Brain microvascular endothelial cell (primary cell): ENCODE measurements at regions not wholly inside any gene's neighbourhood (a gene's known extent, or its start where the extent isn't known, plus 50 kb on each side); places are given as distances from the start of the nearest gene placed in this dataset.
A peak's percentile ranks its signal among the peaks of the same experiment; 100 is the strongest.

Experiments
- DNase-seq: peaks from one replicate; pipeline ENCODE4 v3.0.0-alpha.2; 2020
- H3K27ac ChIP-seq: fragments of 250-450 bp; sonication (Bioruptor Pico); 2 replicates; pipeline ENCODE4 v1.5.1; 2020; ENCODE audit warnings: mild to moderate bottlenecking, moderate library complexity
- H3K27me3 ChIP-seq: fragments of 250-450 bp; sonication (Bioruptor Pico); replicated peaks from 2 replicates; pipeline ENCODE4 v1.5.1; 2020; ENCODE audit warnings: mild to moderate bottlenecking
- H3K36me3 ChIP-seq: fragments of 250-450 bp; sonication (Bioruptor Pico); replicated peaks from 2 replicates; pipeline ENCODE4 v1.5.1; 2020; ENCODE audit warnings: mild to moderate bottlenecking
- H3K4me3 ChIP-seq: 2 replicates; pipeline ENCODE4 v1.5.1; 2011; ENCODE audit warnings: low read depth, mild to moderate bottlenecking, control low read depth, low read length, moderate library complexity
- in situ Hi-C: cut with HindIII; loops from 2 replicates; pipeline ENCODE4 v1.10.0; 2017; ENCODE audit warnings: low sequenced_read_pairs, low pct_ligation_motif_present
- TF ChIP-seq, protein P1 (sequence below): IDR thresholded peaks from 2 replicates; pipeline ENCODE4 v1.5.1; 2011; ENCODE audit warnings: low read depth, mild to moderate bottlenecking, moderate library complexity, low read length, control low read depth, inconsistent platforms; ENCODE audit errors: missing control alignments

DNA sequence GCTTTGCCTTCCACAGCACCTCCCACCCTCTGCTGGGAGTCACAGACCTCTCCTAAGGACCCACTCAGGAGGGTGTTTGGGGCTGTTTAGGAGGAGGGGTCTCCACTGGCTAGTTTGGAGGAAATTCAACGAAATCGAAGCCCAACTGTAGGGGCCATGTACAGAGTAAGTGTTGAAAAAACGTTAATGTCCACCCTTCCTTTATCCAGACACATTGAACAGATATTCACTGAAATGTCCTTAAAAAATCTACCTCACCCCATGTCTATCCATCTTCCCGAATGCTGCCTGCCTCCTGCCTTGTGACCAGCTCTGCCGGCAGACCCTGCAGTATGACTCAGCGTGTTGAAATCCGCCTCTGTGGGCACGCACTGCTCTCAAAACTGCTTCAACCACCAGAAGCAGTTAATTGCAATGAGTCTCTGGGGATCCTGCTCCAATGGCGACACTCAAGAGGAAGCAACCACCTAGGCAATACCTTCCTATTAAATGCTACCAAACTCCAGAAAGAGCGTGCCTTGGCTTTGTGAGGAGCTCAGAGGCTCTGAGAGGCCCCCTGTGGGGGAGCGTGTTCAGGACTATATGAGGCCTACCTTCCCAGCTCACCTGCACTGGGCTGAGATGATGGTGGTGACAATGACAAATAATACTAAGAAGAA is 61.4 kb upstream of the RTN4 start:
- peak overlapping the region; percentile 81 for H3K27ac ChIP-seq
- TF ChIP-seq, protein P1, sequence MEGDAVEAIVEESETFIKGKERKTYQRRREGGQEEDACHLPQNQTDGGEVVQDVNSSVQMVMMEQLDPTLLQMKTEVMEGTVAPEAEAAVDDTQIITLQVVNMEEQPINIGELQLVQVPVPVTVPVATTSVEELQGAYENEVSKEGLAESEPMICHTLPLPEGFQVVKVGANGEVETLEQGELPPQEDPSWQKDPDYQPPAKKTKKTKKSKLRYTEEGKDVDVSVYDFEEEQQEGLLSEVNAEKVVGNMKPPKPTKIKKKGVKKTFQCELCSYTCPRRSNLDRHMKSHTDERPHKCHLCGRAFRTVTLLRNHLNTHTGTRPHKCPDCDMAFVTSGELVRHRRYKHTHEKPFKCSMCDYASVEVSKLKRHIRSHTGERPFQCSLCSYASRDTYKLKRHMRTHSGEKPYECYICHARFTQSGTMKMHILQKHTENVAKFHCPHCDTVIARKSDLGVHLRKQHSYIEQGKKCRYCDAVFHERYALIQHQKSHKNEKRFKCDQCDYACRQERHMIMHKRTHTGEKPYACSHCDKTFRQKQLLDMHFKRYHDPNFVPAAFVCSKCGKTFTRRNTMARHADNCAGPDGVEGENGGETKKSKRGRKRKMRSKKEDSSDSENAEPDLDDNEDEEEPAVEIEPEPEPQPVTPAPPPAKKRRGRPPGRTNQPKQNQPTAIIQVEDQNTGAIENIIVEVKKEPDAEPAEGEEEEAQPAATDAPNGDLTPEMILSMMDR, result no peak
- no peaks in the 10 kb centered on the region for H3K27me3 ChIP-seq
- no peaks in the 10 kb centered on the region for H3K36me3 ChIP-seq
- H3K4me3 ChIP-seq, result no peak overlapping the region
- in situ Hi-C loops, result no loop called here
- peak; percentile 94 for DNase-seq

DNA sequence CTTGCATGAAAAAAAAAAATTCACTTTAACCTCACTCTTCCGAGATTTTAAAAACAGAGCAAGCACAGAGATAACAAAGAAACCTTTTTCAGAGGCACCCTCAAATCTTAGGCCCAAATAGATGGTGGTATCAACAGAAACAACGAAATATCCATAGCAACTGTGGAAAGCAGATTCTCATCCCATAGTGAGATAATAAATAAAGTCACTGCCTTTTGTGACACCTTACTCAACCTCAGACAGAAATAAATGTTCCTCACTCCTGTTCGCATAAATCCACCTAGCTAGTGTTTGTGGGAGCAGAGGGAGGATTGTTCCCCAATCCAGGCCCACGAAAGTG is 60.9 kb upstream of the RTN4 start:
- Histone ChIP-seq H3K36me3 (no peaks in the 10 kb centered on the region), H3K27me3 (no peaks in the 10 kb centered on the region), H3K4me3 (no peak overlapping the region), H3K27ac (peak overlapping the region; percentile 81)
- no peak for DNase-seq
- in situ Hi-C loops, result no loop called here
- TF ChIP-seq, protein P1, result no peak

DNA sequence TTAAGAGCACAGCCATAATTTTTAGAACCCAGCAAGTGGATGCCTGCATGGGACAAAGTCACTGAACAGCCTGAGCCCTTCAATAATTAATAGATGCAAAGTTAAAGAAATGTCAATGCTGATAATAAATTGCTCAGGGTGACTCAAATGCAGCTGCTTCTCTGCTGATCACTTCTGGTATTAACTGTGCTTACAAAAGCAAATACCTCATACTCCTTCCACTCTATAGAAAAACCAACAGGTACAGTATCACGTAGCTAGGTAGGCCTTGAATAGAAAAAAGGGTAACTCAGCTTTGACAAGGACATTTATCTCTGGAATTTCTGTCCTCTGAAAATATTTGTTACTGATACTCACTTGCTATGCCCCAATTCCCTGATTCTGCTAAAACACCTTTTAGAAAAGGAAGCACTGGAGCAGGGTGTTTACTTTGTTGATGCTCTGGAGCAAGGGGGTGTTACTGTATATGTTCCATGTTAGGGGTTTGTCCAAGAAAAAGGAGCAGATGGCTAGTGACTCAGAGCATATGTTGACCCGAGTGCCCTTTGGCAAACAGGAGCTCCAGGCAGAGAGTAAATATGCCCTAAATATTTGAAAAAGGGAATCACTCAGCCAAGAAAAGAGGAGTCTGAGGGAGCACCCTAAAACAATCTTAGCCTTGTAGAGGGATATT is 59.1 kb upstream of the RTN4 start:
- Histone ChIP-seq H3K27me3 (no peaks in the 10 kb centered on the region), H3K27ac (peak overlapping the region; percentile 63), H3K4me3 (no peak overlapping the region), H3K36me3 (no peaks in the 10 kb centered on the region)
- peak; percentile 62 for DNase-seq
- in situ Hi-C loops, result no loop called here
- TF ChIP-seq, protein P1, result no peak

DNA sequence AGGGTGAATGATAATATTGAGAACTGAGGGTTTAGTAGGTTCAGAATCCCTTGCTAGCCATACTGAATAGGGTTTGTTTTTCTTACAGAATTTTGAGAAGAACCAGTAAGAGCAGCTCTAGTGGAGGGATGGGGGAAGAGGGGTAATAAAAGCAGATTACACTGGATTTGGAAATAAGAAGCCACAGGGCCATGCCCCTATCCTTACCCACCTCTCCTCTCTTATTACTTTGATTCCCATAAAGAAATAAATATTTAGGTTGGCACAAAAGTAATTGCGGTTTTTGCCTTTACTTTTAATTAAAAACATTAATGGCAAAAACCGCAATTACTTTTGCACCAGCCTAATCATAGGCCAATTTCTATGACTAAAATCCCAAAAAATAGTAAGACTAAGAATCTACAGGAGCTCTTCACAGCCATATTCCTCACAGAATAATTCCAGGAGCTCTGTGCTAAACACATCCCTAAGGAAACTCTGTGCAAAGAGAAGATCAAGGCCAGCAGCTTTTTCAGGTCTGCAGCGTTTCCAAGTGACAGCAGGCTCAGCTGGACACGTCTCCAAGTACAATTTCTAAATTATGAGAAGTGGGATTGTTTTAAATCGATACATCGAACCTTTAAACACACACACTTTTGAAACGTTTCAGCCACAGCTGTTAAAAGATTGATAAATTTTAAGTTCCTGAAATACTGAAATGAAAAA is 58.4 kb upstream of the RTN4 start:
- in situ Hi-C loops, result no loop called here
- Histone ChIP-seq H3K27ac (no peak overlapping the region), H3K27me3 (no peaks in the 10 kb centered on the region), H3K36me3 (no peaks in the 10 kb centered on the region), H3K4me3 (no peak overlapping the region)
- DNase-seq, result no peak
- TF ChIP-seq, protein P1, result no peak

DNA sequence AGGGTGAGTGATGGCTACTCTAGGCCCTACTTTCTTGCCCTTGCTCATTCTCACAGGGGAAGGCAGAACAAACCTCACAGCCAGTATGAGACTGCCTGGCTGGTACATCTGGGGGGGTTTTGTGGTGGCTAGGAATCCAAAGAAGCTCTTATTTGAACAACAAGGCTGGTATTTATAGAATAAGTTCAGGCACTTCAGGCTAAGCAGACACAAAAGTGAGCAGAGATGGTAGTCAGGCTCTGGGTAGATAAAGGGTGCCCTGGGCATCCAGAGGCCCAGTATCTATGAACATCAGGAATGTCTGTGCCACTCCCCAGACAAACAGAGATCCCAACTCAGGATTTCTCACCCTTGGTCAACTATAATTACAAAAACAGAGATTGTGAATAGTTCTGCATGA is 57.2 kb upstream of the RTN4 start:
- in situ Hi-C loops, result no loop called here

More for the DNA sequence above, 57.2 kb upstream of the RTN4 start:
- H3K4me3 ChIP-seq, result no peak overlapping the region
- no peaks in the 10 kb centered on the region for H3K27me3 ChIP-seq
- H3K27ac ChIP-seq, result peak overlapping the region; percentile 54
- no peaks in the 10 kb centered on the region for H3K36me3 ChIP-seq
- TF ChIP-seq, protein P1, result no peak
- no peak for DNase-seq
